ENCODE measurements at regions not wholly inside any gene's neighbourhood (a gene's known extent, or its start where the extent isn't known, plus 50 kb on each side); places are given as distances from the start of the nearest gene placed in this dataset.

GRCh38 chr4:63788271-63788670 lies 621.0 kb downstream of the TECRL start:
- TF ChIP-seq, protein P1, sequence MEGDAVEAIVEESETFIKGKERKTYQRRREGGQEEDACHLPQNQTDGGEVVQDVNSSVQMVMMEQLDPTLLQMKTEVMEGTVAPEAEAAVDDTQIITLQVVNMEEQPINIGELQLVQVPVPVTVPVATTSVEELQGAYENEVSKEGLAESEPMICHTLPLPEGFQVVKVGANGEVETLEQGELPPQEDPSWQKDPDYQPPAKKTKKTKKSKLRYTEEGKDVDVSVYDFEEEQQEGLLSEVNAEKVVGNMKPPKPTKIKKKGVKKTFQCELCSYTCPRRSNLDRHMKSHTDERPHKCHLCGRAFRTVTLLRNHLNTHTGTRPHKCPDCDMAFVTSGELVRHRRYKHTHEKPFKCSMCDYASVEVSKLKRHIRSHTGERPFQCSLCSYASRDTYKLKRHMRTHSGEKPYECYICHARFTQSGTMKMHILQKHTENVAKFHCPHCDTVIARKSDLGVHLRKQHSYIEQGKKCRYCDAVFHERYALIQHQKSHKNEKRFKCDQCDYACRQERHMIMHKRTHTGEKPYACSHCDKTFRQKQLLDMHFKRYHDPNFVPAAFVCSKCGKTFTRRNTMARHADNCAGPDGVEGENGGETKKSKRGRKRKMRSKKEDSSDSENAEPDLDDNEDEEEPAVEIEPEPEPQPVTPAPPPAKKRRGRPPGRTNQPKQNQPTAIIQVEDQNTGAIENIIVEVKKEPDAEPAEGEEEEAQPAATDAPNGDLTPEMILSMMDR (IDR thresholded peaks at IDR 0.05) = no peak
- H3K4me3 ChIP-seq = no peak overlapping the region
- no peak overlapping the region for H3K27ac ChIP-seq
- DNase-seq = no peak
- no peaks in the 10 kb centered on the region for H3K27me3 ChIP-seq (ENCODE audit: low read depth)
- H3K9me3 ChIP-seq = no peaks in the 10 kb centered on the region
- no peaks in the 10 kb centered on the region for H3K36me3 ChIP-seq
- H3K4me1 ChIP-seq = no peaks in the 10 kb centered on the region
- intact Hi-C loops (cut with DNase I) = no loop called here
- ATAC-seq = no peak

DNA sequence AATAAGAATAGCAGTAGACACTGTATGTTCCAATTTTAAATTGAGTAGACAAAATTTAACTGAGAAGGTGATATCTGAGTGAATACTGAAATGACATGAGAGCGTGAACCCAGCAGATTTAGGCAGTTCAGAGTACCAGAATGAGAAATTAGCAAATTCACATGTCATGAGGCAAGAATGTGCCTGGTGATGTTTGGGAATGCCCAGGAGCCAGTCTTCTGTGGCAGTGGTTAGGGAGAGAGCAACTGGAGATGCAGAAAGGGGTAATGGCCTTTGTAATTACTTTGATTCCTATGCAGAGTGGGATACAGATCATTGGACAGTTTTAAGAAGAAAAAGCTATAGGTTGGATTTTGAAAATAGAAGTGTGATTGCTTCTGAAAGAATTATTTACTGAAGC lies 621.9 kb downstream of the TECRL start:
- intact Hi-C loops (cut with DNase I) = no loop called here
- ATAC-seq = no peak
- no peaks in the 10 kb centered on the region for H3K27me3 ChIP-seq (ENCODE audit: low read depth)

DNA sequence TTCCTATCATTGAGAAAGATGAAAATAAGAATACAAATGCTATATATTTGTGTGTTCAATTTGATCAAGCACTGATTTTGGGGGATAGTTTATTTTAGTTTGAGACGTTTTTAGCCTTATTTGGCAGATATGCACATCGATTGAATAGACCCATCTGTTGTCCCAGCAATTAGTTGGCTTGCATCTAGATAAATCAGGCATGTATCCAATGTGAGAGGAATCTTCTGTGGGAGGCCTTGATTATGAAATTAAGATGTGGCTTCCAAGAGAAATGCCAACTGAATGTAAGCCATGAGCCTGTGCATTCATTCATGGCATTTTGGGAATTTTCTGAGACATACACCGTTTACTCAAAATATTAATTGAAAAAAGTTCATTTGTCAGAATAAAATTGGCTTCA lies 623.1 kb downstream of the TECRL start:
- H3K27me3 ChIP-seq (ENCODE audit: low read depth) = no peaks in the 10 kb centered on the region
- intact Hi-C loops (cut with DNase I) = no loop called here
- no peaks in the 10 kb centered on the region for H3K9me3 ChIP-seq
- no peak overlapping the region for H3K27ac ChIP-seq
- DNase-seq (no peak), ATAC-seq (no peak)
- no peaks in the 10 kb centered on the region for H3K4me1 ChIP-seq
- TF ChIP-seq, protein P1 (IDR thresholded peaks at IDR 0.05) = no peak
- no peaks in the 10 kb centered on the region for H3K36me3 ChIP-seq
- H3K4me3 ChIP-seq = no peak overlapping the region

More for the DNA sequence above, 621.9 kb downstream of the TECRL start:
- TF ChIP-seq, protein P1 (IDR thresholded peaks at IDR 0.05) = no peak
- Histone ChIP-seq H3K27ac (no peak overlapping the region), H3K4me3 (no peak overlapping the region), H3K4me1 (no peaks in the 10 kb centered on the region), H3K9me3 (no peaks in the 10 kb centered on the region), H3K36me3 (no peaks in the 10 kb centered on the region)
- no peak for DNase-seq

- no peaks in the 10 kb centered on the region for H3K9me3 ChIP-seq
- no peak overlapping the region for H3K4me3 ChIP-seq
- H3K27ac ChIP-seq = no peak overlapping the region
- ATAC-seq (no peak), DNase-seq (no peak)
- H3K27me3 ChIP-seq (ENCODE audit: low read depth) = no peaks in the 10 kb centered on the region
- H3K4me1 ChIP-seq = no peaks in the 10 kb centered on the region
- intact Hi-C loops (cut with DNase I) = no loop called here
- H3K36me3 ChIP-seq = no peaks in the 10 kb centered on the region
- TF ChIP-seq, protein P1 (IDR thresholded peaks at IDR 0.05) = no peak
Measured at GRCh38 chr4:63784822-63785221, 624.4 kb downstream of the TECRL start.

DNA sequence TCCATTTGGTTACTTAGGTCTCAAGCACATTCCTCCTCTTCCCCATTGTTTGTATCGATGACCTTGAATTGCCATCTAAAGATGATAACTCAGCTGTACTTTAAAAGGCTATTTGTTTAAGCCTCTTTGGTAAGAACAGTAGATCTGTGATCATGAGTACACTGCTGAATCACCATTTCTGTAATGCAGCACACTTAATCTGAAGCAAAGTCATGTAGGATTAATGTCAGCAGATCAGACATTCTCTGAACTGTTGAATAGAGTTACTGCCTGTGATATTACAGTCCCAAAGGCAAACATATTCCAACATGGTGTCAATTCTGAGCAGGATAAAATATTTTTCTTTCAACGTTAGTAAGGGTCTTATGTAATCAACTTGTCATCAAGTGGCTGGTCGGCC lies 631.6 kb downstream of the TECRL start:
- Histone ChIP-seq H3K27ac (no peak overlapping the region), H3K4me1 (no peaks in the 10 kb centered on the region), H3K27me3 (ENCODE audit: low read depth) (no peaks in the 10 kb centered on the region), H3K36me3 (no peaks in the 10 kb centered on the region), H3K9me3 (no peaks in the 10 kb centered on the region), H3K4me3 (no peak overlapping the region)
- no peak for DNase-seq
- intact Hi-C loops (cut with DNase I) = no loop called here
- no peak for ATAC-seq
- TF ChIP-seq, protein P1 (IDR thresholded peaks at IDR 0.05) = no peak

- DNase-seq = no peak
- intact Hi-C loops (cut with DNase I) = no loop called here
- no peak overlapping the region for H3K27ac ChIP-seq
- no peaks in the 10 kb centered on the region for H3K36me3 ChIP-seq
- no peak for ATAC-seq
- TF ChIP-seq, protein P1 (IDR thresholded peaks at IDR 0.05) = no peak
- H3K27me3 ChIP-seq (ENCODE audit: low read depth) = no peaks in the 10 kb centered on the region
- no peak overlapping the region for H3K4me3 ChIP-seq
- H3K4me1 ChIP-seq = no peaks in the 10 kb centered on the region
- no peaks in the 10 kb centered on the region for H3K9me3 ChIP-seq
Measured at GRCh38 chr4:63764400-63764799, 644.9 kb downstream of the TECRL start.

Data from lower lobe of right lung (tissue), 2 donors.